NK-92 treated with Interleukin-12 subunit alpha and Interleukin-12 subunit beta, amount 100 ng/mL, for 24 hours (cell line): ENCODE measurements at regions not wholly inside any gene's neighbourhood (a gene's known extent, or its start where the extent isn't known, plus 50 kb on each side); places are given as distances from the start of the nearest gene placed in this dataset.
"Not testable (repeated sequence)": the region's sequence is repeated elsewhere in the genome, so short reads cannot be mapped to it uniquely, and the experiment has no call there.

Experiments
- DNase-seq: peaks from one replicate; lab custom pipeline; 2025; lab: John Stamatoyannopoulos, UW

DNA sequence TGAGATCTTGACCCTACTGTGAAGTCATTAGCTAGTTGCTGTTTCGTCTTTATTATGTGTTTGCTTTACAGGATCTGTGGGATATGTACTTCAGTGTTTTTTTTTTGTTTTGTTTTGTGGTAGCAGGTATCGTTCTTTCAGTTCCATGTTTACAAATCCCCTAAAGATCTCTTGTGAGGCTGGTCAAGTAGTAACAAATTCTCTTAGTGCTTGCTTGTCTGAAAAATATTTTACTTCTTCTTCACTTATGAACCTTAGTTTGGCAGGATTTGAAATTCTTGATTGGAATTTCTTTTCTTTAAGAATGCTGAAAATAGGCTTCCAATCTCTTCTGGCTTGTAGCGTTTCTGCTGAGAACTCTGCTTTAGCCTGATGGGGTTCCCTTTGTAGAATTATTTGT is 235.8 kb upstream of the ALCAM start:
- DNase-seq: no peak

DNA sequence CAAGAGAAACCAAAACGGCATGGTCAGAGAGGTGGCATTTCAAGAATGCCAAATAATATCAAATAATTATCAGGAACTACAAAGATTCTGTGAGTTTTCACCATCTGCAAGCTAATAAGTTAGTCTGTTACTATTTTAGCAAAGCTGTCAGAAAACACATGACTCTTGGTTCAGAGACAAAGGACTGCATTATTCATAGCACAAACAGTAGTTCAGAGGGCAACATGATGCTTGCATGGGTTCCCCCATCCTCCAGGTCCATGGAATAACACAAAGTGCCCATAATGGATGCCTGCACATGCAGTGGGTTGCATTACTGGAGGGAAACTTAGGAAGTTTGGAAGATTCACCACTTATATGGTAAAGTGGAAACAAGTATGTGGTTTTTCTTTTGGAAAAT is 228.8 kb upstream of the ALCAM start:
- DNase-seq: no peak

DNA sequence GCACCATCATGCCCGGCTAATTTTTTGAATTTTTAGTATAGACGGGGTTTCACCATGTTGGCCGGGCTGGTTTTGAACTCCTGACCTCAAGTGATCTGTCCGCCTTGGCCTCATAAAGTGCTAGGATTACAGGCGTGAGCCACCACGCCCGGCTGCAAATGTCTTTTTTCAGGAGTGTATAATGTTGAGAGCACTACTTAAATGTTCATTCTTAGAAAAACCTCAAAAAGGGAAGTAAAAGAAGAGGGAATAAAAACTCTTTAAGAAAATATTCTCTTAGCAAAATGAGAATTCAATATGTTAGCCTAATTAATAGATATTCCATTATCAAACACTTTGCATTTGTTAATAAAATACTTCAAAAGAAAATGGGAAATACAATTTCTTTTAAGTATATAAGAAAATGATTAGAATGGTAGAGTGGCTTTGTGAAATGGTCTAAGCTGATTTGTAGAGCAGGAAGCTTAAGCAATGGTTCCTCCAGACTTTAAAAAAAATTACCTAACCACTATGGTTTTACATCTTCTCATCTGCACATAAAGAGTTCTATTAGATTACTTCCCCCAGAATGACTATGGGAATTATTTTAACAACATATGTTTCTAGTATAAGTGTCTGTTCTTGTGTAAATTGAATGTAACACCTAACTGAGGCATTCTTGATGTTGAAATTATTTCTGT is 226.7 kb upstream of the ALCAM start:
- DNase-seq: no peak

DNA sequence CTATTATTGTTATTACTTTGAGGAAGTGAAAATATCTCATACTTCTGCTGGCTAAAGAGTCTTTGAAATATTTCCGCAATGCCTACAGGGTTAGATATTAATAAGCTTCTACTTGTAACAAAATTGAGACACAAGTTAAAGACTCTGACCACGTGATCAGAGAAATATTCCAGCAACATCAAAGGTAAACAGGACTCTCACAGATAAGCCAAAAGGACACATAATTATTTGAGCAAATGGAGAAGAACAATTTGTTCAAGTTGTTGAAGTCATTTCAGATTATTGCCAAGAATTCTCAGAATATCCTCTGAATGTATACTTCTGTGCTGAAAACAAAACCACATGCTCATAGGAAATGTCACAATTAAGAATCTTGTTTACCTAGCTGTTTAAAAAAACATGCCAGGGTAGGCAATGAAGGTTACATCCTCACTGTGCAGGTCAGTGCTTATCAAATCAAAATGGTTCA is 225.8 kb upstream of the ALCAM start:
- no peak for DNase-seq

DNA sequence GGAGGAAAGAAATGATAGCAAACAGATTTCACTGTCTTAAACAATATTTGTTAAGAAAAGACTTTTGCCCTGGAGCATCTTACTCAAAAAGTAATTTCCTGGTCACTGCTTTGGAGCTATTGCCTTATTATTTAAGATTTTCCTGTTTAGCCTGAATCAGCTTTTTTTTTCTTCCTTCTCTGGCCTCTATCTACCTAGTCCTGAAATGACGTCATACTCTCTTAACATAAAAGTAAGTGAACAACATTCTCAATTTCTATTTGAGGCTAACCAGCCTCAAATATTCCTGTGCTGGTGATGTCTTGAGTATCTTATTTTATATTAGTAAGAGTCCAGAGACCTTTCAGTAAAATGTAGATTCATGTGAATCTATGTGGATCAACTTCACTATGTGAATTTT is 221.9 kb upstream of the ALCAM start:
- DNase-seq: no peak

DNA sequence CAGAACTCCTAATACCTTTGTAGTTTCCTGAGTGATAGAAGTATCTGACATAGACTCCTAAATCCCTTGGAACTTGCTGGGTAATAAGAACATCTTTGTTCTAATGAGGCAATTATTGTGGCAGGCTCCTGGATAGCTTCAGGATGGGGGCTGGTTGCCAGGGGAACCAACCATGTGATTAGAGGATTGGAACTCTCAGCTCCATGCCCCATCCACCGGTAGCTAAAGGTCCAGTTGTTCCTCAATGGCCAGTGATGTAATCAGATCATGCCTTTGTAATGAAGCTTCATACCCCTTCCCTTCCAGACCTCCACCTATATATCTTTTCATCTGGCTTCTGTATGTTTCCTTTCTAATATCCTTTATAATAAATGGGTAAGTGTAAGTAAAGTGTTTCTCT is 221.2 kb upstream of the ALCAM start:
- DNase-seq: no peak

DNA sequence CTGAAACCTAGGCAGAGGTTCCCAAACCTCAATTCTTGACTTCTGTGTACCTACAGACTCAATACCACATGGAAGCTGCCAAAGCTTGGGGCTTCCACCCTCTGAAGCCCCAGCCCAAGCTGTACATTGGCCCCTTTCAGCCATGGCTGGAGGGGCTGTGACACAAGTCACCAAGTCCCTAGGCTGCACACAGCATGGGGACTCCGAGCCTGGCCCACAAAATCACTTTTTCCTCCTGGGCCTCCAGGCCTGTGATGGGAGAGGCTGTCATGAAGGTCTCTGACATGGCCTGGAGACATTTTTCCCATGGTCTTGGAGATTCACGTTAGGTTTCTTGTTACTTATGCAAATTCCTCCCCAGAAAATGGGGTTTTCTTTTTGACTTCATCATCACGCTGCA is 217.5 kb upstream of the ALCAM start:
- DNase-seq: not testable (repeated sequence)

DNA sequence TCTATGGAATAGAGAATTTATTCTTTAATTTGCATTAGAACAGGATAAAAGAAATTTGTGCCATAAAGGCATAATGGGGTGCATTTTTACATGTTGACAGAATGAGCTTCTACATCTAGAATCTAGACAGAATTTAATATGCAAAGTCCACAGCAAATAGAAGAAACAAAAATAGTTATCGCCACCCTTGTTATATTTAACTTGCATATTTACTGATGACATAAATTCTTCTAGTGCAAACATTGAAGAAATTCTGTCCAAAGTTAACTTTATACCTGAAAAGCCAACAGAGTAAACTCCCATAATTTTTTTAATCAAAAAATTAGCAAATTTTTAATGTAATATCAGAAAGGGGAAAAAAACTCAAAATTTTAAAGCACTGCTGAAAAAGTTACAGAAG is 213.7 kb upstream of the ALCAM start:
- DNase-seq: no peak

DNA sequence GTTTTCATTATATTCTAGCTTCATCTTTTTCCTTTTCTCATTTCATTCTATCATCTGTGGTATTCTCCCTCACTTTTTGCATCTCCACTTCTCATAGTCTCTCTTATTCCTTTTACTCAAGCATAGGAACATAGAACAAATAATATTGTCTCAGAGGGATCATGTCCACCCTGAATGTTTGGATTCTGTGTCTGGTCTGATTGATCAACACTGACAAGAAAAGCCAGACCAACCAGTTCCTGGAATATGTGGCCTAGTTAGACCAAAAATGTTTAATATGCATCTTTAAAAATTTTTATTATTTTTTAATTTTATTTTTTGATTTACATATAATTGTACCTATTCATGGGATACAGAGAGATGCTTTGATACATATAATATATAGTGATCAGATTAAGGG is 212.0 kb upstream of the ALCAM start:
- DNase-seq: no peak

DNA sequence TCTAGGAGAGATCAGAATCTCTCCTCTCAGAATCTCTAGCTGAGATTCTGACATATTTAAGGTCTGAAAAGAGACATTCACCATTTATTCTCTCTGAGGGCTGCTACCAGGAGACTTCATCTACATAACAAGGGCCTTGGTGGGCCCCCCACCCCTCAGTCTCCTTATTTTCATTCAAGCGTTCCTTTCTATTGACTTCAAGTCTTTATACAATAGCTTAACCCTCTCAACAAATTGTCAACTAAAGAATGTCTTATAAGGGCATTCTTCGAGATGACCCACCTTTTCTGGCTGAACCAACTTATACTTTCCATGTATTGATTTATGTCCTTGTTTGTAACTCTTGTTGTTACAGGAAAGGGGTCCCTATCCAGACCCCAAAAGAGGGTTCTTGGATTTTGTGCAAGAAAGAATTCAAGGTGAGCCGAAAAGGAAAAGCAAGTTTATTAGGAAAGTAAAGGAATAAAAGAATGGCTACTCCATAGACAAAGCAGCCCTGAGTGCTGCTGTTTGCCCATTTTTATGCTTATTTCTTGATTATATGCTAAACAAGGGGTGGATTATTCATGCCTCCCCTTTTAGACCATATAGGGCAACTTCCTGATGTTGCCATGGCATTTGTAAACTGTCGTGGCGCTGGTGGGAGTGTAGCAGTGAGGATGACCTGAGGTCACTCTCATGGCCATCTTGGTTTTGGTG is 209.5 kb upstream of the ALCAM start:
- DNase-seq: no peak

DNA sequence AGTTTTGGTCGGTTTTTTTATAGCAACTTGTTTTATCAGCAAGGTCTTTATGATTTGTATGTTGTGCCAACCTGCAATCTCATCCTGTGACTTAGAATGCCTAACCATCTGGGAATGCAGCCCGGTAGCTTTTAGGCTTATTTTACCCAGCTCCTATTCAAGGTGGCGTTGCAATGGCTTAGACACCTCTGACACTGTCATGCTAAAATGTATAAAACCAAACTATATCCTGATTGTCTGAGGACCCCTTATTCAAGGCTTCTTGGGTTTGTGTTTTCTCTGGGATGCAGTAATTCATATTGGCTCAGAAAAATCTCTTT is 209.0 kb upstream of the ALCAM start:
- DNase-seq: no peak

DNA sequence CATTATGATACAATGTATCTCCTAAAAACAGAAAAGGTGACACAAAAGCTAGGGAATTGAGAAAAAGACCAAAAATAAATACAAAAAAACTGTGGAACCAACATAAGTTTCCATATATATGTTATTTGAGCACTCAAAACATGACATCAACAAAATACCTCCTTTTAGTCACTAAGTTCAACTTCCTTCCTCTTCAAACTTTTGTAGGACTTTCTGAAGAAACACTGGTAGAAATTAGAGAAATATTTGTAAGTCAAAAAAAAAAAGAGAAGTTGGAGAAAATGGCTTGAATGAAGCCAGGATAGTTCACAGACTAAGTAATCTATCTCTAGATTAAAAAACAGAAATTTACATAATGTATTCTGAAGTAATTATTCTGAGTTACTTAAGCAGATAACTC is 208.4 kb upstream of the ALCAM start:
- no peak for DNase-seq

DNA sequence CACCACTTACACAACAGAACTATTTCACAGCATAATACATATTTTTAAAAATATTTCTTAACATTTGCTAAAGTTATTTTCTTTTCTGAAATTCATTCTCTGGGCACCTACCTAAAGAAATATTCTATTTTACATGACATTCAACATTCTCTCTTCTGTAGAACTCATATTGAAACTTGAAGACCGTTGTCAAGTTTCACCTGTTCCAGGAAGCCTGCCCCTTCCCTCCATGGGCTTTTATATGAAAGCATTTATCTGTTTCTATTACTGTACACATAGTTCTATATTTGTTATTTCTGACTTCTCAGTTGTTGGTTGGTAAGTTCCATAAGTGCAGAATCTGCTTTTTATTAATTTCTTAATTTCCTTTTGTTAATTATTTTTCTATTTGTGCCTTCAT is 204.3 kb upstream of the ALCAM start:
- DNase-seq: no peak

DNA sequence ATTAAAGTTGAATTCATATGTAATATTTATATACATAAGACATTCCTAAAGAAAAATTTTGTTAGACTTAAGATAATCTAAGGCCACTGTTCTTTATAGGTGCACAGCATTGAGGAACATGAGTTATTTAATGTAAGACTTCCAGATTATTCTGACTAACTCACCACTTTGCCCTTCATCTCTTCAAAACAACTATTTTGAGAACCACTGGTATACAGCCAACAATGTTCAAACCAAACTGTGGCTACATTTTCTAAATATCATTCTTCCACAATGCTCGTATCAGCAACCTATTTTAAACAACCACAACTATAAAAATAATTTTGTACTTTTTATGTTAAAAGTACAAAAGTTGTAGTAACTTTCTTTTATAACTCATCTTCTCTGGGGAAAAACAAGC is 199.8 kb upstream of the ALCAM start:
- no peak for DNase-seq

DNA sequence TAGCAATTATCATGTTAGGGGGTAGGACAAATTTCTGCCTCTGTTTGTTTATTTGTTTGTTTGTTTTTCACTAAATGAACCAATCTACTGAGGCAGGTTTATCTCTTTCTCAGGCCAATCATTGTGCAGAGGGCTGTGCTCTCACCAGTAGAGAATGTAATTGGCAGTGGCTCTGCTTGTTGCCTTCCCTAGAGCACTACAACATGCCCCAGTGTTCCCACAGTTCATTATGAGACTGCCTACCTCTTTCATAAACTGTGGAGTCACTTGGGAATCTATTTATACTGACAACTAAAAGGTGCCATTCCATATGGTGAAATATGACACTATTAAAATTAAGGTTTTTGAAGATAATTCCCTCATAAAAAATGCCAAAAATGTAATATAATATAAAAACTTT is 196.3 kb upstream of the ALCAM start:
- DNase-seq: no peak

DNA sequence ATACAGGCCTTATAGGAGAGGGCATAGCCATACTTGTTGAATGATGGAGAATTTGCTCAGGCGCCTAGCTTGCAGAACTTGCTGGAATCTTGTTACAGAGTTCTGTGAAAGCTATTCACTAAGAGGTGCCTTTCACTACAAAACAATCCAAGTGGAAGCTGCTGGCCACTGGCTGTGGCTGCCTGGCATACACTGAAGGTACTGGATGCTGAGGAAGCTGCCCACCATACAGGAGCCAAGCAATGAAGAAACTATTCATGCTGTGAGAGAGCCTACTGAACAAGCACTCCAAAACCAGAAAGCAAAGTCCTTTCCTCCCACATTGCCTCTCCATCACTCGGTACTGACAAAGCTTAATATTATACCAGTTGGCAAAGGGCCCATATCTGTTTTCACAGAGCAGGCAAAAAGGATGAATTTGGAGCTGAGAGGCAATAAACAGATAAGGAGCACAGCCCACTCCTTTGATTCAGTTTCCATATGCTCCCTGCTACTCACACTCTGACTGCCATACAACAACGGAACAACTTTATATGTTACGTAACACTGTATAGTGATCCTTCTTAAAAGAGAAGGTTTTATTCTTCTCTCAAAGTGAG is 192.6 kb upstream of the ALCAM start:
- DNase-seq: no peak

DNA sequence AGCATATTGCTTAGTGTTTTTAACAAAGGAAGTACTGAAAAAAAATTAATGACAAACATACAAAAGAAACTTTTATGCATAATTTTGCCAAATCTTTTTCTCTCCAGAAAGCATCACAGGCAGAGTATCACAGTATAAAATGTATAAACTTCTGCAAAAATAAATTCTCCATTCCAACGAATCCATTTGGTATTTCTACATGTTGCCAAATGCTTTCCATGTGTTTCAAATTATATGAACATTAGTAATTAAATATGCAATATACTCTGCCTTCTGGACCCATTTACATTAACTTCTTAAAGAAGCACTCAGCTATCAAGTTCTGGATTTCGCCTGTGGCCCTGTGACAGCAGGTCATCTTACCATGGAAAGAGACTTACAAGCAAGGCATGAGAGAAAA is 189.1 kb upstream of the ALCAM start:
- DNase-seq: no peak

DNA sequence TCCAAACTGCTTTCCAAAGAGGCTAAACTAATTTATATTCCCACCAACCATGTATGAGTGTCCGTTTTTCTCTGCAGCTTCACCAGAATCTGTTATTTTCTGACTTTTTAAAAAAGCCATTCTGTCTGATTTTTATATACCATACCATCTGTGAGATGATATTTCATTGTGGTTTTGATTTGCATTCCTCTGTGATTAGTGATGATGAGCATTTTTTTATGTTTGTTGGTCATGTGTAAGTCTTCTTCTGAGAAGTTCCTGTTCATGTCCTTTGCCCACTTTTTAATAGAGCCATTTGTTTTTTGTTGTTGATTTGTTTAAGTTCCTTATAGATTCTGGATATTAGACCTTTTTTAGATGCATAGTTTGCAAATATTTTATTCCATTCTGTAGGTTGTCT is 179.4 kb upstream of the ALCAM start:
- DNase-seq: no peak

DNA sequence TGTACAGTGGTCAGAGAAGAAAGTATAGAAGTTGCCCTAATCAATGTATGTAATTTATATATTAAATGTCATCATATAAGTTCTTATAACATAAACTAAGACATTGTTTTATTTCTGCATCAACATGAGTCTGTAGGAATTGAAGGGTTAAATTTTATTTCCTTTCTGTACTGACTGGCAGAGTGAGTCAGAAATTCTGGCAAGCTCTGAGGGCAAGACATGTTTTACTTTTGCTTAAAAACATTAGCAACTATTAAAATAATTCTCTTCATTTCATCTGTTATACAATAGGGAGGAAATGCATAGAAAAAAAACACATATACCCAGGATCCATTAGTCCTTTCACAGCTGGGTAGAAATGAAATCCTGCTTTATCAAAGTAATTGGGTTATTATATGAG is 171.4 kb upstream of the ALCAM start:
- DNase-seq: no peak

DNA sequence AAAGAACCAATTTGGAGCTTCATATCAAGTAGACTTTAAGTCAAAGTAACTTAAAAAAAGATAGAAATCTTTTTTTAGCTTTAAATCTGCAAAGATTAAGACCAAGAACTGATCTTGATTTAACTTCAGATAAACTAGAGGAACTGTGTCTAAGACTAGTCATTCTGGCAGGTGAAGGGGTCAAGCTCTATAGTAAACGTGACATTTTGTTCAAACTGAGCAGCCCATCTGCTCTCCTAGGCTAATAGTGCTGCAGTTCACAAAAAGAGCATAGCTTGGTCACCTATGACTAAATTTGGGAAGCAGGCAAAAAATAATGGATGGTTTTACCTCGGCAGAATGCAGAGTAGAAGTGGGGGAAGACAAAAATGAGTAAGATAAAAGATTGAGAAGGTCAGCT is 168.8 kb upstream of the ALCAM start:
- no peak for DNase-seq

DNA sequence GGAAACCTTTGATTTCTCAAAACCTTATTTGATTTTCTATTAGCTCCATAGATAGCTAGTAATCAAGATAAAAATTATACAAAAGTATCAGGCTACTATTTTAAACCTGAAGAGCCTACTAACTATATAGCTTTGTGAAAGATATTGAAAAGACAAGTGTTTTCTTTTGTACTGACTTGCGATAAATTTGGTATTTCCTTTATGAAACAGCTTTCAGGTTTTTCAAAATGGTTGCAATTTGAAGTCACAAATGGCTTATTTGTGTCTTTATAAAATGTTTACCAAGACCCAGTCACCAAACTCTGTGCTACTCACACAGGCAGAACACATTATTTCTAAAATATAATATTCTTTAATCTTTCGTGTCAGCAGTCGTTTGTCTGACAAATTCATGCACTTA is 167.5 kb upstream of the ALCAM start:
- no peak for DNase-seq

DNA sequence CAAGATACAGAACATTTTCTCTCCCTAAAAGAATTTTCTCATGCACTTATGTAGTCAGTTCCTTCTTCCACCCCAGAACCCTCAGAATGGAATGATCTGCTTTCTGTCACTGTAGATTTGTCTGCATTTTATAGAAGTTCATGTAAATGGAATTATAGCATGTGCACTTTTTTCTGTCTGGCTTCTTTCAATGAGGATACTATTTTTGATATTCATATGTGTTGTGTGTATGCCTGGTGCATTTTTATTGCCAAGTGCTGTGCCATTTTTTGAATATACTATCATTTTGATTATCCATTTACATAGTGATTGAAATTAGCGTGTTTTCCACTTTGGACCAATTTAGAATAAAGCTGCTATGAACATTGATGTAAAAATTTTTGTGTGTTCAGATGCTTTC is 156.6 kb upstream of the ALCAM start:
- no peak for DNase-seq

DNA sequence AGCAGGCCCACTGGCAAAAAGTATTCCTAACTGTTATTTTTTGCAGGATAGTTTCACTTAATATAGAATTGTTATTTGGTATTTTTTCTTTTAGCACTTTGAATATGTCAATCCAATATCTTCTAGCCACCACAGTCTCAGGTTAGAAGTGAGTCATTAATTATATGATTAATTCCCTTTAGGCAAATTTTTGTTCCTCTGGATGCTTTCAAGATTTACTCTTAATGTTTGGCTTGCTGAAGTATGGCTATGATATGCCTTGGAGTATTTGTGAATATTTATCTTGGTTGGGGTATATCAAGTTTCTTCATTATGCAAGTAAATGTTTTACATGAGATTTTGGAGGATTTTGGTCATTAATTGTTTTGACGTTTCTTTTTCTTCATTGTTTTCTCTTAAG is 152.1 kb upstream of the ALCAM start:
- DNase-seq: no peak

DNA sequence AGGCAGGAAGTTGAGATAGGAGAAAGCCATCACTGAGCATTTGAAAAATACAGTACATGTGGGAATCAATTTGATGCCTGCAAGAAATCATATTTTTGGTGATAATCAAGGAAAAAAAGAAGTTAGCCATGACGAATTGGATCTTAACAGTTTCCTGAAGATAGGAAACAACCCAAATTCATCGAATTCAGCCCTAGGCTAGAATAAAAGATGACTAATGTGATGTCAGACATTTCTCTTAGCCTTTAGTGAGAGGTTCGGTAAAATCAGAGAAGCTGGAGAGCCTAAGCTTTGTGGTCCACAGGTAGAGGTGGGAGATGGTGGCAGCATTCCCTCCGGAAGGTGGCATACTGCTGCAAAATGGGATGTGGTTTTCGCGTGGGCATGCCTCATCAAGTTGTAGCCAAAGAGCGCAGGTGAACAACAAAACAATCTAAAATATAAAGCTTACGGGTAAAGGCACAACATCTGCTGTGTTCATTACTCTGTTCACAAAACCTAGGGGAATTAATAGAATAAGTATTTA is 144.1 kb upstream of the ALCAM start:
- DNase-seq: no peak
